ENCODE measurements at regions not wholly inside any gene's neighbourhood (a gene's known extent, or its start where the extent isn't known, plus 50 kb on each side); places are given as distances from the start of the nearest gene placed in this dataset.

GRCh38 chr2:234171666-234172065 lies 121.2 kb downstream of the SPP2 start:
- CTCF ChIA-PET: no interaction called here
- Histone ChIP-seq H3K79me2 (ENCODE audit: insufficient read depth, low read length) (no peaks in the 10 kb centered on the region), H3K9me2 (ENCODE audit: insufficient read depth) (no peaks in the 10 kb centered on the region), H3K4me2 (ENCODE audit: low read length) (no peak overlapping the region), H3K9ac (ENCODE audit: low read length) (no peak overlapping the region), H4K20me1 (ENCODE audit: insufficient read depth) (no peaks in the 10 kb centered on the region), H3K27me3 (ENCODE audit: insufficient read depth, low read length) (no peaks in the 10 kb centered on the region), H3K27ac (ENCODE audit: low read depth, low read length) (no peak overlapping the region), H3K9me3 (ENCODE audit: control insufficient read depth in 1 of 2, insufficient read depth in 1 of 2, low read depth in 1 of 2, low read length in 2 of 2) (no peaks in the 10 kb centered on the region), H3K4me1 (ENCODE audit: control insufficient read depth in 1 of 2, insufficient read depth in 2 of 2, low read length in 2 of 2) (no peaks in the 10 kb centered on the region), H3K36me3 (ENCODE audit: control insufficient read depth in 1 of 2, insufficient read depth in 2 of 2, low read length in 2 of 2) (no peaks in the 10 kb centered on the region), H2AFZ (ENCODE audit: low read depth, low read length, poor library complexity, severe bottlenecking) (no peak overlapping the region), H3K4me3 (replicated peaks in 1 of 2; ENCODE audit: low read depth in 1 of 2, low read length in 2 of 2) (no peak overlapping the region)
- no TSS peak for BruUV-seq (replicated peaks)
- RAD21 ChIA-PET (ENCODE audit: low non-redundant PET in 1 of 2, low total read pairs in 2 of 2, uncharacterized antibody in 2 of 2, unreplicated experiment in 2 of 2): no interaction called here
- TF ChIP-seq MAX (IDR thresholded peaks at IDR 0.05) (no peak), YY1 (IDR thresholded peaks at IDR 0.05; ENCODE audit: extremely low read depth, insufficient replicate concordance, low read depth, low read length) (no peak), ELF1 (IDR thresholded peaks at IDR 0.05; ENCODE audit: borderline replicate concordance, low read depth) (no peak), POLR2A (IDR thresholded peaks at IDR 0.05; ENCODE audit: borderline replicate concordance, extremely low read depth, insufficient read depth, insufficient read length) (no peak), RAD21 (IDR thresholded peaks at IDR 0.05; ENCODE audit: low read depth) (no peak), POLR2AphosphoS5 (IDR thresholded peaks at IDR 0.05; ENCODE audit: low read depth, low read length) (no peak)
- POLR2A ChIA-PET: no interaction called here
- intact Hi-C loops (cut with micrococcal nuclease): no loop called here
- DNase-seq (ENCODE audit: low read depth, low spot score) (no peak), ATAC-seq (no peak)

- ATAC-seq: no peak
These were observed 119.2 kb downstream of the SPP2 start for GRCh38 chr2:234169674-234170073.

More at GRCh38 chr2:234169674-234170073, 119.2 kb downstream of the SPP2 start:
- CTCF ChIA-PET: no interaction called here
- no peak overlapping the region for H3K4me2 ChIP-seq (ENCODE audit: low read length)
- POLR2A ChIA-PET: interaction anchor here (0.6 kb wide), 1 partner anchor 49 kb away, joined by 3 read pairs; no protein-coding TSS in a partner anchor
- no peak for TF ChIP-seq FOSL1 (IDR thresholded peaks at IDR 0.05; ENCODE audit: low read depth)
- no peak for TF ChIP-seq POLR2AphosphoS5 (IDR thresholded peaks at IDR 0.05; ENCODE audit: low read depth, low read length)
- no peak for TF ChIP-seq ZBTB33 (IDR thresholded peaks at IDR 0.05; ENCODE audit: extremely low read depth, insufficient replicate concordance, low read length)
- no peak for TF ChIP-seq ZNF274 (IDR thresholded peaks at IDR 0.05; ENCODE audit: low read depth, low read length)
- no peak for TF ChIP-seq ELF1 (IDR thresholded peaks at IDR 0.05; ENCODE audit: borderline replicate concordance, low read depth)
- no peaks in the 10 kb centered on the region for H3K9me3 ChIP-seq (ENCODE audit: control insufficient read depth in 1 of 2, insufficient read depth in 1 of 2, low read depth in 1 of 2, low read length in 2 of 2)
- H3K27ac ChIP-seq (ENCODE audit: low read depth, low read length): no peak overlapping the region
- H3K4me3 ChIP-seq (replicated peaks in 1 of 2; ENCODE audit: low read depth in 1 of 2, low read length in 2 of 2): no peak overlapping the region
- no peak for DNase-seq (ENCODE audit: low read depth, low spot score)
- no peaks in the 10 kb centered on the region for H3K36me3 ChIP-seq (ENCODE audit: control insufficient read depth in 1 of 2, insufficient read depth in 2 of 2, low read length in 2 of 2)
- H3K9me2 ChIP-seq (ENCODE audit: insufficient read depth): no peaks in the 10 kb centered on the region
- RAD21 ChIA-PET (ENCODE audit: low non-redundant PET in 1 of 2, low total read pairs in 2 of 2, uncharacterized antibody in 2 of 2, unreplicated experiment in 2 of 2): no interaction called here
- H4K20me1 ChIP-seq (ENCODE audit: insufficient read depth): no peaks in the 10 kb centered on the region
- BruUV-seq (replicated peaks): no TSS peak
- H2AFZ ChIP-seq (ENCODE audit: low read depth, low read length, poor library complexity, severe bottlenecking): no peak overlapping the region
- H3K9ac ChIP-seq (ENCODE audit: low read length): no peak overlapping the region
- intact Hi-C loops (cut with micrococcal nuclease): no loop called here
- no peaks in the 10 kb centered on the region for H3K27me3 ChIP-seq (ENCODE audit: insufficient read depth, low read length)
- H3K79me2 ChIP-seq (ENCODE audit: insufficient read depth, low read length): no peaks in the 10 kb centered on the region
- H3K4me1 ChIP-seq (ENCODE audit: control insufficient read depth in 1 of 2, insufficient read depth in 2 of 2, low read length in 2 of 2): no peaks in the 10 kb centered on the region

All from HCT116 (cell line).